T-helper 1 cell treated with Interleukin-12 subunit alpha and Interleukin-12 subunit beta and Interleukin-4 antibody, amounts not matched to agents 30 ng/mL and 1 ng/mL, for 36 hours (primary cell): ENCODE measurements at regions not wholly inside any gene's neighbourhood (a gene's known extent, or its start where the extent isn't known, plus 50 kb on each side); places are given as distances from the start of the nearest gene placed in this dataset.

Source experiments
- intact Hi-C: fragments of 100-400 bp; cut with micrococcal nuclease; formaldehyde crosslinking; loops from one replicate; pipeline ENCODE4 v1.15.1; 2024

DNA sequence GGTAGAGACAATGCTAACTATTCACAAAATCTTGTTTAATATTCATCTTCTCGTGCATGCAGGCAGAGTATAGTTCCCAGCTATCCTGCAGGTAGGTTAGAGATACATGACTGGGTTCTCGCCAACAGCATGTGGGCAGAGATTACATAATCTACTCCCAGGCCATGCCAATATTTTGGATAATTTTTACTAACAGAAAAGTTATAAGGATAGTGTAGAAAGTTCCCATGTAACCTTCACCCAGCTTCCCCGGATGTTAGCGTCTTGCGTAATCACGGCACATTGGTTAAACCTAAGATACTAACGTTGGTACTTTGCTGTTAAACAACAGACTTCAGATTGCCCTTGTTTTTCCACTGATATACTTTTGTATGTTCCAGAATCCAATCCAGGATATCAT, 215.5 kb upstream of the LARGE1 start:
- intact Hi-C loops, result no loop called here

DNA sequence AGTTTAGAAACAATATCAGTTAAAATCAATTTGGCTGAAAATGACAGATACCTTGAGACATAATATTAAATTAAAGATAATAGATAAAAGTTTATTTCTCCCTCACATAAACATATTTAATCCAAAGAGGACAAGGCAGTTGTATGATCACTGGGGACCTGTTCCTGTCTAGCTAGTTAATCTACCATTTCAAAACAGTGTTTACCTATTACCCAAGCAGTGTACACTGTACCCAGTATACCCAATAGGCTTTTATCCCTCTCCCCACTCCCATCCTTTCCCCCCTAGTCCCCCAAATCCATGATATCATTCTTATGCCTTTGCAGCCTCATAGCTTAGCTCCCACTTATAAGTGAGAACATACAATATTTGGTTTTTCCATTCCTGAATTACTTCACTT, 229.7 kb upstream of the LARGE1 start:
- intact Hi-C loops, result no loop called here

DNA sequence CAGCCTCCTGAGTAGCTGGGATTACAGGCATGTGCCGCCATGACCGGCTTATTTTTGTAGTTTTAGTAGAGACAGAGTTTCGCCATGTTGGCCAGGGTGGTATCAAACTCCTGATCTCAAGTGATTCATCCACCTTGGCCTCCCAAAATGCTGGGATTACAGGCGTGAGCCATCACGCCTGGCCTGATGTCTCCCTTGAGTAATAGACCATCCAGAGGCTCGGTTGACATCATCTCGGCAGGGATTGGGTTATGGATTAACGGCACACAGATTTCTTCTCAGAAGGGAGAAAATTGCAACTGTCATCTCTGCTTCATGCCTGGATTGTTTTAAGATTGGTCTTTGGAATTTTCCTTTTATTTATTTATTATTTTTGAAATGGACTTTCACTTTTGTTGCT, 239.2 kb upstream of the LARGE1 start:
- intact Hi-C loops, result no loop called here

DNA sequence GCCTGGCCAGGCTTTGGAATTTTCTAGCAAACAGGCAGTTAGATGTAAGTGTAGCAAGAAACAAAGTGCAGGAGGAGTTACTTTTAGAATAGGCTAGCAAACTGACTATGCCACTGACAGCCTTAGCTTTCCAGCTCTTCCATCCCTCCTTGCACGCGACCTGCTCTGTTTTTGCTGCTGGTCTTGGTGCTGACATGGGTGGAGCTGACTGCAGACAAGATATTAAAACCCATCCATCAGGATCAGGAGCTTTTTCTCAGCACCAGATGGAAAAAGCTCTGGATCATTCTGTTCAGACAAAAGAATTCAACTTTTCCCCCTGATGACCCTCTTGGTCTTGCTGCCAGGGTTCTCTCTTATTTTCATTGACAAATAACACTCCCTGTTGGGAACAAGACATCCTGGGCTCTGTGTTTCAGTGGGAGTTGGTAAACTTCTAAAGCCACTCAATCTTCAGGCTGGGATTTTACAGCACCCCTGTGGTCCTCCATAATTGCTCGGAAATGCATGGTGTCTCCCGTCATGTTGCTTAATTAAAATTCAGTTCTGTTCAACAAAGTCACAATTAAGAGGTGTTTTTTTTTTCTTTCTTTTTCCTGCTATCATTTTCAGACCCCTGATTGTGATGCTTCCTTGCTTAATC, 240.0 kb upstream of the LARGE1 start:
- intact Hi-C loops, result no loop called here

DNA sequence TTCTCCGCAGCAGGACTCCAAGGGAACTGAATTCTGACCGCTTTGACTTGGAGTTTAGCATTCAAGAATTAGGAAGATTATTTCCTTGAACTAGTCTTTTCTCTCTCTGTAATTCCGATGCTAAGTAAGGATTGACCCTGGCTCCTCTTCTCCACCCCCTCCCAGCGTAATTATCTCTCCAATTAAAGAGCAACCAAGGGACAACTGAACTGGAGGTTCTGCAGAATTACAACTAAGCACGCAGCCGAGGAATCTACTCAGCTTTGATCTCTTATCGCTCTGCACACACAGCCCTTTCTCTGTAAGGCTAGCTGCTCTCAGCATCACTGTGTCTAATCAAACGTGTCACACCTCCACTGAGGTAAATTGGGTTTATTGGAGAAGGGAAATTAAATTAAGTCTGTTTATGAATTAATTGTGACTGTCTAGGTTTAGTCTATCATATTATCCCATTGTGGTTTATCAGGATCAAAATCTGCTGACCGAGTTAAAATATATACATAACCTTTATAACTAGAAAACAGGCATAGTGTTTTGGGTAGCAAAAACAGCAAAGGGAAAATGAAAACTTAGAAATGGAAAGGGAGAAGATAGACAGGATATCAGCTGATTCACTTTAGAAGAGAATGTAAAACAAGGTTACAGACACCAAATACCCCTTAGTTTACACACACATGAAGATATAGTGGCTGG, 241.3 kb upstream of the LARGE1 start:
- intact Hi-C loops, result no loop called here

DNA sequence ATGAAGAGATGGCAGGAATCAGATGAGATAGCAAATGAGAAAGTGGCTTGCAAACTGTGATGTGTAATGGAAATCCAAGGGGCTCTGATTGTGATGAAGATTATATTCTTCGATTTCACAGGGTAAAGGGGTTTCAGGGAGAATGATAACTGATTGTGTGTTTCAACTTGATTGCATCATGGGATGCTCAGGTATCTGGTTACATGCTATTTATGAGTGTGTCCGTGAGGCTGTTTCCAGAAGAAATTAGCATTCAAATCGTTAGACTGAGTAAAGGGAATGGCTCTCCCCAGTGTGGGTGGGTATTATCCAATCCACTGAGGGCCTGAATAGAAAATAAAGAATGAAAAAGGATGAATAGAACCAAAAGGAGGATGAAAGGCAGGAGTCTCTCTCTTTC, 278.7 kb upstream of the LARGE1 start:
- intact Hi-C loops, result no loop called here

DNA sequence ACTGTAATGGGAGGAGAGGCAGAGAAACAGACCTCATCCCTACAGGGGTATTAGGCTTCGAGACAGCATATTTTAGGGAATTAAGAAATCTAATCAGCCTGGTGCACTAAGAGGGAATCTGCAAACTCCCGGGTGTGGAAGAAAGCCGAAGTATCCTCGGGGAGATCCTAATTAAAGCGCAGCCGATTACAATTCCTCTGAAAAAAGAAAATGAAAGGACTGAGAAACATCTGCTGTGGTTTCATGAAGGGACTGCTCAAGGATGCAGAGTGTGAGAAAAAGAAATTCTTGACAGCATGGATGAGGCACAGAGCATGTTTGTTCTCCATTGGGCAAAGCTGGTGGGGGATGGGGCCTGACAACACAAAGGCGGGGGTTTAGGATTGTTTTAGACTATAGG, 290.0 kb upstream of the LARGE1 start:
- intact Hi-C loops, result no loop called here

DNA sequence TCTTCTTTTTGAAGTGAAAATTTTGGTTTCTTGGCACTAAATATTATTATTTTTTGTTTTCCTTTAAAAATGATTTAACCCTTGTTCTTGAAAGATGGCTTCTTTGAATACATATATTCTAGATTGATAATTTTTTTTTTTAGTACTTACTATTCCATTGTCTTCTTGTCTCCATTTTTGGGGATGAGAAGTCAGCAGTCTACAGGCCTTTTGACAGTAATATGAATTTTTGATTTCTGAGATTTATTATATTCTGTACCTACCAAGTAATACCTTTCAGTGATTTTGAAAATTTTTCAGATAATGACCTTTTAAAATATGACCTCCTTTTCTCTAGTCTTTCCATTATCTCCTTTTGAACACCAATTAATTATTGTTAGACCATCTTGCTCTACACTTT, 294.1 kb upstream of the LARGE1 start:
- intact Hi-C loops, result no loop called here

DNA sequence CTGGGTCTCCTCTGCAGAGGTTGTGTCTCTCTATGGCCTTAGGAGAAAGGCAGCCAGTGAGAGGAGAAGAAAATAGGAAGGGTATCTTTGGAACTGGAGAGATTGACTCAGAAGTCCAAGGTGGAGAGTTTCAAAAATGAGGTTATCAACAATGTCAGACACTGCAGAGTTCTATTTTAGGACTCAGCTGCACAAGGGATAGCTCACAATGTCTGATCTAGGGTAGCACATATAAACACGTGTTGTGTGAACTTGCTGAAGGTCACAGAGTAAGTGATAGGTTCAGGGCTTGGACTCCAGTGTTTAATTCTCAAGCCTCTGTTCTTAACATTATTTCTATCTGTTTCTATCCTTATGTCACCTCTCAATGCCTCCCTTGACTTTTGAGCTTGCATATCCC, 305.0 kb upstream of the LARGE1 start:
- intact Hi-C loops, result no loop called here

DNA sequence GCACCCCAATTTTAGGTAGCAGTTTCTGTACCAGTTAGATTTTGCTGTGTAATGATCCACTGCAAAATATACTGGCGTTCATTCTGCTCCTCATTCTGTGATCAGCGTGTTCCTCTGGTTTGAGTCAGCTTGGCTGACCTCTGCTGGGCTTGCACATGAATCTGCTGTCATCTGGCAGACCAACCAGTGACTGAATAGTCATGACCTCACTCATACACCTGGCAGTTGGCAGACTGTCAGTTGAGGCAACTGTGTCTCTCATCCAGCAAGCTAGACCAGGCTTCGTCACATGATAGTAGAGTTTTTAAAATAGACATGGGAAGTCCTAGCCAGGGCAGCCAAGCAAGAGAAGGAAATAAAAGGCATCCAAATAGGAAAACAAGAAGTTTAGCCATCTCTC, 316.3 kb upstream of the LARGE1 start:
- intact Hi-C loops, result no loop called here

DNA sequence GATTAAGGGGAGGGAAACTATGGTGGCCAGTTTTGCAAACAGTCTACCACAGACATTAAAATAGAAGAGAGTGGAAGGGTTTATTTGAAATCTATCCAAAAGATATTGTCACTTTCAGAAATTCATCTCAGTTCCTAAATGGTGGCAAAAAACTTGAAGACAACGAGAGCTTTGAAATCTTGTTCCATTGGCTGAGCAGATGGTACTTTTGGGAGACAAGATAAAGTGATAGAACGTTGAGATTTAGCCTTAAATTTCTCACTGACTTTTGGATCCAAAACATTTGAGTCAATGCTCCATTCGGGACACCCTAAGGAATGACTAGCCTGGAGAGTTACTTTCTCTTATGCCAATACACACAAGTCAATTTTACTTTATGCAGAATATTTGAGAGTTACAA, 319.1 kb upstream of the LARGE1 start:
- intact Hi-C loops, result no loop called here

DNA sequence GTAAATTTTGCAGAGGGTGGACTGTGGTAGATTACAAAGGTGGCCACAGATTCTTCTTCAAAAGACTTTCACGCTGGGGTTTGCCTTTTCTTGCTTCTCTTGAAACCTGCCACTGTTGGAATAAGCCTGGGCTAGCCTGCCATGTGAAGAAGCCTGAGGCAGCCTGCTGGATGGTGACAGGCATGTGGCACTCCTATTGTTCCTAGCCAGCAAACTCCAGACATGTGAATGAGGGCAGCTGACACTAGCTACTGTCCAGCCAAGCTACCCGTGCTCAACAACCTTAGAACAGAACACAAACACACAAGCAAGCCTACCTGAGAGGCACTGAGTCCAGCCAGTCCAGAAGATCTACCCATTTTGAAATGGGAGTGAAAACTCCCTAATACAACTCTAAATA, 322.7 kb upstream of the LARGE1 start:
- intact Hi-C loops, result no loop called here

DNA sequence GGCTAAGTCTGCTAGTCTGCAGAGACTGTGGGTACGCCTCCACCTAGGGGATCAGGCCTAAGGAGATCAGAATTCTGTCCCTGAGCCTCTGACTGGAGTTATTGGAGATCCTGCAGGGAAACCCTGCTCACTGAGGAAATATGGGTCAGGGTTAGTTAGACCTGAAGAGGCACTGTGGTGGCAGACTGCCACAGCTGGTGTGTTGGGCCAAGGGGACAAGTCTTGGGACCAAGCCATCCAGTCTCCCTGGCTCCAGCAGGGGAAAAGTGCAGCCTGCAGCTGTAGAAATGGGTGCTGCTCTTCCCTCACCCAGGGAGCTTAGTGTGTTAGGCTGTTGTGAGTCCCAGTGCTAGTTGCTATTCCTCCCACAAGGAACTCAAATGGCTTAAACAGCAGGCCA, 334.8 kb upstream of the LARGE1 start:
- intact Hi-C loops, result no loop called here

DNA sequence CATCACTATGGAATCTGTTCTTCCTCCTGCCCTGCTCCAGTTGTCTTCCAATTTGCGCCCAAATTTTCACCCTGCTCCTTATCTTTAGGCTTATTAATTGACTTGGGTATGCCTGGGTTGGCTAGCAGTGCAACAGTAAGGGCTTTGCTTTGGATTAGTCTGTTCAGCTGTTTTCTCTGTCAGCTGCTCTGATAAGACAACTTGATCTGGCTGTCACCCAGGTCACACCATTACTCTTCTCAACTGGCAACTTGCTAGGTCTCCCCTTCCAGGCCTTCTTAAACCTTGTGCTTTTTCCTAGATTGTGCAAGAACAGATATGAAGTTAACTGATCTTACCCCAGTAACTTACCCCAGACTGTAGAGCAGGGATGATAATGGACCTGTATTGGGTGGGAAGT, 357.8 kb upstream of the LARGE1 start:
- intact Hi-C loops, result no loop called here

DNA sequence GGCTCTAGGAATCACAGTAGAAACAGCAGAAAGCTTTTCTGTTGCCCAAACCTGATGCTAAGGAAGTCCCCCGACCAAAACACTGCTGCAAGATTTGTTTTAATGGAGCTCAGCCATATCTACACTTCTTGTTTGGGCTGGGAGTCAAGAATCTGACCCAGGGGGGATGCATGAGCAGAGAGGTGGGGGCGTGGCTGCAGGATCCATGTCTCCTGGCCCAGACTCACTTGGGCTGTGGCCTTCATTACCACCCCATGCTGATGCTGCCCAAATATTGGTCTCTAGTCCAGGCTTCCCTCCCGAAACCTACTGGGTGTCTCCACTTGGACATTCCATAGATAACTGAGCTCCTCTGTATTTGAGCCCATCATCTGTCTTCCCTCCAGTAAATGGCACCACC, 361.5 kb upstream of the LARGE1 start:
- intact Hi-C loops, result no loop called here

DNA sequence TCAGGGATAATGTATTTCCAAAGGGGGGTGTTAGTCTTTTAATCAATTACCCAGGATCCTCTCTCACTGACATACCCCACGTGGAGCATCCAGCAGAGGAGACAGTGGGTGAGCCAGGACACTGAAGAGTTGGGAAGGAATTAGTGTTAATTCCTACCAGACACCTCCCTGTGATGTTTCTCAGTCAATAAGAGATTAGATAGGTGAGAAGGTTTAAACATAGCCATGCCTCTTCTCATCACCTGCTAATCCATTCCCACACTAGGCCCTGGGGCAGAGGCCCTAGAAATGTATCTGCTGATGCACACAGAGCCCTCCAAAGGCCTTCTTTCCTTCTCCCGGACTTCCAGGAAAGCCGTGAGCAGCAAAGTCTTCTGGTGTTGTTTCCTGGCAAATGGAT, 363.6 kb upstream of the LARGE1 start:
- intact Hi-C loops, result no loop called here

DNA sequence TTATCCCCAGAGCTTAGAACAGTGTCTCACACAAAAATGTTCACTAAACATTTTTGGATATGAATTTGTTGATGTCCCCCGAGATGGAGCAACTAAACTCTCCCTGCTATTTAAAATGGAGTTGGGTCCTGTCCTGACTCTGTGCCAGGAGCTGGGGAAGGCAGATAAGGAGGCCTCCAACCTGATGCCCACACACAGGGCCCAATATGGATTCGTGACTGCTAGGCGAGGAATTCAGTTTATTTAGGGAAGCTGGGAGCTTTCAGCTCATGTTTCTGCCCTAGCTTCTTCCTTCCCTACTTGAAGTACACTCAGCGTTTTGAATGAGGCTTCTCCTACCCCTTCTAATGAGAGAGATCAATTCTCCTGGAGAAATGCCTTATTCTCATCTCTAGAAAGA, 373.0 kb upstream of the LARGE1 start:
- intact Hi-C loops, result no loop called here

DNA sequence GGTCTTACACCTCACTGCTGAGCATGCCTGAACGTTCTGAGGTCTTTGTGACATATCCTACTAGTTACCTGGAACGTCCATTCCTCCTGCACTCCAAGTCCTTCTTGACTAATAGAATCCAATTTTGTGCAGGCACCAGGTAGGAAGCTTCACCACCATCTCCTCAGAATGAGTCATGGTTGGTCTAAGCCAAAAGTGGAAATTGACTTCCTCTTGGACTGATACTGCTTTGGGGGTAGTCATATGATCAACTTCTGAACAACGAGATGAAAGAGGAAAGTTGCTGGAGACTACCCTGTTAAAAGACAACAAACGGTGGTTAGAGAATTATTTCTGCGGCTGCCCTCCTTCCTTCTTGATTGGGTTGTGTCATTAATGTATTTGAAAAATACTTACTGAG, 374.2 kb upstream of the LARGE1 start:
- intact Hi-C loops, result no loop called here

DNA sequence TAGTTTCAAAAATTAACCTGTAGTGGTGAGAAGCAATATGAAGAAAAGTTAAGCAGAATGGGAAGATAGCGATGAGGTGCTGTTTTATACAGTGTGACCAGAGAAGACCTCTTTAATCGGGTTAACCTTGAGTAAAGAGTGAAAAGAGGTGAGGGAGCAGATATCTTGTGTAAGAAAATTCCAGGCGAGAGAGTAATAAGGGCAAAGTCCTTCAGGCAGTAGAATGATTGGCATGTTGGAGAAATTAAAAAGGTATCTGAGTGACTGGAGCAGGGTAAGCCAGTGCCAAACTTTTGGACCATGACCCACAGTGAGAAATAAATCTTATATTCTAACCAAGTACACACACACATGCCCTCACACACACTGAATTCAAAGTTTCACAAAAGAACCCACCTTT, 374.7 kb upstream of the LARGE1 start:
- intact Hi-C loops, result no loop called here

DNA sequence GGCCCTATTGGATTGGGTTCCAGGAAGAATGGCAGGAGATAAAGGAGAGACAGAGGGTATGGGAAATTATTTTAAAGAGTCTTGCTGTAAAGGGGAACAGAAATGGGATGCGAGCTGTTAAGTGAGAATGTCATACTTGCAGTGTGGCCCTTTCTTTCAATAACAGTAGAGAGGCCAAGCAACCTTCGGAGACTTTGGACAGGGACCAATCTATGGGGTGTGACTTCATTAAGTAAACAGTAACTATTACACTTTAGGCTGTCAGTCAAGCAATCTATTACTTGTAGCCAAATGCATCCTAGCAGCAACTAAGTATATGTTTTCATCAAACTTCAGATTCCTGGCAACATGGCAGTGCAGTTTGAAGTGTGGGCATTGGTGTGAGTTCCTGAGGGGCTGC, 376.2 kb upstream of the LARGE1 start:
- intact Hi-C loops, result no loop called here

DNA sequence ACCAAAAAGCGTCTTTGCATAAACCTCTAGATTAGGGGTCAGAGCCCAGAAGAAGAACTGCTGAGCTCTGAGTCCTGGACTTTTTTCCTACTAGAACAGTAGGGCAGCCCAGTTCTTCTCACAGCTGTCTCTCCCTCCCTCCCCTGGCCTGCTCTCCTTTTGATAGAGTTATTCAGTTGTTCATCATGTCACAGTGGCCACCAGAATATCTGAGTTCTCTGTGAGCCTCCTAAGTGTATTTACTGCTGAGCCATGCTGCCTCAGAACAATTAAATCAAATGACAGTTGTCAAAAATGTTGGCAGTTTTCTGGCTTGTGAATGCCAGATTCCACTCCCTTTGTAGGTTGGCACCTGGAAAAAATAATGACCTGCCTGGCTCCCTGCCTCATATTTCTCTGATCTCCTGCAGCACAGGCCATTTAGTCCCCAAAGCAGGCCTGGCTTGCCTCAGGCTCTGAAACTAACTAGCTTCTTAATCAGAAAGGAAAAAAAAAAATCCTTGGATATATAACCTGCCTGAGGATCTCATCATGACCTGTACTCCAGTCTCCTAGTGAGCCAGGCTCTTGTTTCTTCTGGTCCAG, 377.4 kb upstream of the LARGE1 start:
- intact Hi-C loops, result no loop called here

DNA sequence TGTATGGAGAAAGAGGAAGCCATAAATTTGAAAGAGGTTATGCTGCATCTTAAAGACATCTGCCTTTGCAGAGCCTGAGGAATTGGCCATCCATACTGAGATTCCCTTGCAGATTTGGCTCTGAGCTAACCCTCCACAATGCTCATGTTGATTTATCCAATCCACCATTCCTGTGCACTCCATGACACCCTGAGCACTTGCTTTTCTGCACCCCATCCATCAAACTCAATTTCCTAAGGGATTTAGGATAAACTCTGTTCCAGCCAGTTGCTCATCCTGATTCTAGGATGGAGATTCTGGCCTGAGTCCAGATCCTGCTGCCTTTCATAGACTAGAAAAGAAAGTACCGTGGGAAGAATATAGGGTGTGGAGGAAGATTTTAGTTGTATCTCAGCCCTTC, 379.2 kb upstream of the LARGE1 start:
- intact Hi-C loops, result no loop called here

DNA sequence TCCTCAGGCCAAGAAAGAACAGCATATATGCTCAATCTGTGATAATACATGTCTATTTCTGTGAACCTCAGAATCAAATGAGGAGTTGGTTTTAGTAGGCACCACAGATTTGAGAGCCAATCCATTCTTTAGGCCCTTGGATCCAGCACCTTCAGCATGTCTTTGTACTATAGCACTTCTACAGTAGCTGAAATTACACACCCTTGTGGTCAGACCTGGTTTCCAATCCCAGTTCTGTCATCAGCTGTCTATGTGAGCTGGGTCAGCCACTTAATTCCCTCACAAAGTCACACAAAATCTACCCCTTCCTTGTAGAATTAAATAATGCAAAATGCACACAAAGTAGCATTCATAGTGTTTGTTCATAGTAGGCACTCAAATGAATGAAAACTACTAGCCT, 381.3 kb upstream of the LARGE1 start:
- intact Hi-C loops, result no loop called here
